ENCODE measurements at regions not wholly inside any gene's neighbourhood (a gene's known extent, or its start where the extent isn't known, plus 50 kb on each side); places are given as distances from the start of the nearest gene placed in this dataset.
A peak's percentile ranks its signal among the peaks of the same experiment; 100 is the strongest.

DNA sequence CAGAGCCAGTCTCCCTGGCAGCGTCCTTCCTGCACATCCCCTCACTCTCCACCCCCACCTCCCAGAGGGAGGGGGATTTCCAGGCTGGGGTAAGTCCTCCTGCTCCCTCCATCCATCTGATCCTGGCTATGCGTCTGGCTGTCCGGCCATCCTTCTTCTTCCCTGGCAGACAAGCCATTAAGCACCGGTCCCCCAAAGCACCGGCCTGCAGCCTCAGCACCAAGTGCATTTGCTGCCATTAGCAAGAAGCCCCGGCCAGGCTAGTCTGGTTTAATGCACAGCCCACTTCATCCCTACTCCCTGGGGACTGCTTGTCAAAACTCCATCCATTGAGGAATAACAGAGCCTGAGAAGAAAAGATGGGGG is 208.7 kb upstream of the IER5L start:
- Histone ChIP-seq H3K27me3 (no peaks in the 10 kb centered on the region), H3K36me3 (no peaks in the 10 kb centered on the region), H3K4me1 (peaks cover 8 to 17% of the 10 kb centered on the region in 2 donors), H3K27ac (no peak overlapping the region), H3K9me3 (no peaks in the 10 kb centered on the region), H3K4me3 (no peak overlapping the region)
- no peak for ATAC-seq
- in situ Hi-C loops (cut with MboI; ENCODE audit: low sequenced_read_pairs in 4 of 4) (no loop called here), intact Hi-C loops (cut with DNase I; ENCODE audit: low total_unique reads) (loop anchor here (10.0 kb wide), 1 partner anchor 108 kb away; no protein-coding TSS in a partner anchor)
- TF ChIP-seq, protein P1, sequence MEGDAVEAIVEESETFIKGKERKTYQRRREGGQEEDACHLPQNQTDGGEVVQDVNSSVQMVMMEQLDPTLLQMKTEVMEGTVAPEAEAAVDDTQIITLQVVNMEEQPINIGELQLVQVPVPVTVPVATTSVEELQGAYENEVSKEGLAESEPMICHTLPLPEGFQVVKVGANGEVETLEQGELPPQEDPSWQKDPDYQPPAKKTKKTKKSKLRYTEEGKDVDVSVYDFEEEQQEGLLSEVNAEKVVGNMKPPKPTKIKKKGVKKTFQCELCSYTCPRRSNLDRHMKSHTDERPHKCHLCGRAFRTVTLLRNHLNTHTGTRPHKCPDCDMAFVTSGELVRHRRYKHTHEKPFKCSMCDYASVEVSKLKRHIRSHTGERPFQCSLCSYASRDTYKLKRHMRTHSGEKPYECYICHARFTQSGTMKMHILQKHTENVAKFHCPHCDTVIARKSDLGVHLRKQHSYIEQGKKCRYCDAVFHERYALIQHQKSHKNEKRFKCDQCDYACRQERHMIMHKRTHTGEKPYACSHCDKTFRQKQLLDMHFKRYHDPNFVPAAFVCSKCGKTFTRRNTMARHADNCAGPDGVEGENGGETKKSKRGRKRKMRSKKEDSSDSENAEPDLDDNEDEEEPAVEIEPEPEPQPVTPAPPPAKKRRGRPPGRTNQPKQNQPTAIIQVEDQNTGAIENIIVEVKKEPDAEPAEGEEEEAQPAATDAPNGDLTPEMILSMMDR (IDR thresholded peaks at IDR 0.05 in 4 of 5, conservative IDR thresholded peaks at IDR 0.05 in 1 of 5): no peak
- no peak for TF ChIP-seq POLR2A (IDR thresholded peaks at IDR 0.05)
- DNase-seq: no peak

DNA sequence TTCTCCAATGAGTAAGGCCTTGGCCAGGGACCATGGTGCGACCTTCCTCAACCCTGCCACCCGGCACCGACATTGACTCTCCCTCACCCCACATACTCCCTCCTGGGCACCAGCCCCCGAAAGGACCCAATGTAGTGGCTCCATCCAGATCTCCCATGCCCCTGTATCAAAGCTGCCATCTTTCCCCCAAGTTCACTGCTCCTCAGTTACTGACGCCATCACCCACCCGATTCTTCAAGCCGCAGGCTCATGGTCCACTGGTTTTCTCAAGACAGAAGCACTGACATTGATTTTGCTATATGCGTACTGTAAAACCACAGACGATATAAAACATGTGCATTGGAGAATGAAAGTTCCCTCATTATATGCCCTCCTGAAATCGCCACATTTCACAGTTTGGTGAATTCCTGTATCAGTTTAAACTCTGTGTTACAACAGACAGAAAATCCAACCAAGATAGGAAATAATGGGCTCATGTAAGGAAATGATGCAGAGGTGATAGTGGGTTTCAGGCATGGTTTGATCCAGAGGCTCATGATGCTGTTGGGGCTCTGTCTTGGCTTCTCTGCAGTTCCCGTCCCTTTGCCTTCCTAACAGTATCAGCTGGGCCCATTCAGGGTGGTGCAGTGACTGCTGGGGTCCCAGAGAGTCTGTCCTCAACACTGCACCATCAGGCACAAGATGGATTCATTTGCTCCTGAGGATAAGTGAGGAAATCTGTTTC is 207.3 kb upstream of the IER5L start:
- no peak overlapping the region for H3K27ac ChIP-seq
- in situ Hi-C loops (cut with MboI; ENCODE audit: low sequenced_read_pairs in 4 of 4) (no loop called here), intact Hi-C loops (cut with DNase I; ENCODE audit: low total_unique reads) (loop anchor here (2.0 to 10.0 kb wide), 2 partner anchors 109 to 225 kb away; no protein-coding TSS in a partner anchor)
- no peaks in the 10 kb centered on the region for H3K27me3 ChIP-seq
- no peak overlapping the region for H3K4me3 ChIP-seq
- no peaks in the 10 kb centered on the region for H3K9me3 ChIP-seq
- no peaks in the 10 kb centered on the region for H3K36me3 ChIP-seq
- DNase-seq: no peak
- TF ChIP-seq, protein P1 (IDR thresholded peaks at IDR 0.05 in 4 of 5, conservative IDR thresholded peaks at IDR 0.05 in 1 of 5): no peak
- TF ChIP-seq POLR2A (IDR thresholded peaks at IDR 0.05): no peak
- peaks cover 8 to 17% of the 10 kb centered on the region in 2 donors for H3K4me1 ChIP-seq
- ATAC-seq: no peak

DNA sequence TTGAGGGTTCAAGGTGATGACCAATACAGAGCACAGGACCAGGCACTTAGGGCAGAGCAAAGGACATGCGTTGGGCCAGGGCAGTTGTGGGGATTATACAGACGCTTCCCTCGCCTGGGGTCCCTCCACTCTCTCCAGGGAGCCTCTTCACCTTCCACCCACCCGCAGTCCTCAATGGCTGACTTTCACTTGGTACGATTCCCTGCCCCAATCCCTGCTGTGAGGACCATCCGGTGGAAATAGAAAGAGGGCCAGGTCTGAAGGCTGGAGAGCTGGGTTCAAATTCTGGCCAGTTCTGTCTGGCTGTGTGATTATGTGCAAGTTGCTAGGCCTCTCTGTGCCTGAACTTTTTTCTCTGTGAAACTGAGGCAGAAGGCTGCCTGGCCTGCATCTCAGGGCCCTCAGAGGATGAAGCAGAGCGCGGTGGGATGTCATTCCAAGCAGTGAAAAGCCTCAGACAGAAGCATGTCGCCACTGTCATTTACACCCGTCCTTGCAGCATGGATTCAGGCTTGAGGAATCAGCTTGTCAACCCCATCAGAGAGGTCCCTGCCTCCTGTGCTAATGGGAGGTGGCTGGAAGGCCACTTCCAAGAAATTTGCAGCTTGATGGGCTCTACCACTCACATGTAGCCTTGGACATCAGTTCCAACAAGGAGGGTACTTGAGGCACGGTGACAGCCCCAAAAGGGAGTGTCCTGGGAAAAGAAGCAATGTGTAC is 206.6 kb upstream of the IER5L start:
- peak overlapping the region in 2 of 4 donors; percentile 91 to 94 for H3K27ac ChIP-seq
- TF ChIP-seq POLR2A (IDR thresholded peaks at IDR 0.05): no peak
- TF ChIP-seq, protein P1 (IDR thresholded peaks at IDR 0.05 in 4 of 5, conservative IDR thresholded peaks at IDR 0.05 in 1 of 5): no peak
- H3K9me3 ChIP-seq: no peaks in the 10 kb centered on the region
- peaks cover 8 to 17% of the 10 kb centered on the region in 2 donors for H3K4me1 ChIP-seq
- H3K36me3 ChIP-seq: no peaks in the 10 kb centered on the region
- H3K4me3 ChIP-seq: no peak overlapping the region
- intact Hi-C loops (cut with DNase I; ENCODE audit: low total_unique reads) (loop anchor here (2.0 to 10.0 kb wide), 2 partner anchors 110 to 226 kb away; no protein-coding TSS in a partner anchor), in situ Hi-C loops (cut with MboI; ENCODE audit: low sequenced_read_pairs in 4 of 4) (no loop called here)
- ATAC-seq (no peak), DNase-seq (no peak)
- H3K27me3 ChIP-seq: no peaks in the 10 kb centered on the region

DNA sequence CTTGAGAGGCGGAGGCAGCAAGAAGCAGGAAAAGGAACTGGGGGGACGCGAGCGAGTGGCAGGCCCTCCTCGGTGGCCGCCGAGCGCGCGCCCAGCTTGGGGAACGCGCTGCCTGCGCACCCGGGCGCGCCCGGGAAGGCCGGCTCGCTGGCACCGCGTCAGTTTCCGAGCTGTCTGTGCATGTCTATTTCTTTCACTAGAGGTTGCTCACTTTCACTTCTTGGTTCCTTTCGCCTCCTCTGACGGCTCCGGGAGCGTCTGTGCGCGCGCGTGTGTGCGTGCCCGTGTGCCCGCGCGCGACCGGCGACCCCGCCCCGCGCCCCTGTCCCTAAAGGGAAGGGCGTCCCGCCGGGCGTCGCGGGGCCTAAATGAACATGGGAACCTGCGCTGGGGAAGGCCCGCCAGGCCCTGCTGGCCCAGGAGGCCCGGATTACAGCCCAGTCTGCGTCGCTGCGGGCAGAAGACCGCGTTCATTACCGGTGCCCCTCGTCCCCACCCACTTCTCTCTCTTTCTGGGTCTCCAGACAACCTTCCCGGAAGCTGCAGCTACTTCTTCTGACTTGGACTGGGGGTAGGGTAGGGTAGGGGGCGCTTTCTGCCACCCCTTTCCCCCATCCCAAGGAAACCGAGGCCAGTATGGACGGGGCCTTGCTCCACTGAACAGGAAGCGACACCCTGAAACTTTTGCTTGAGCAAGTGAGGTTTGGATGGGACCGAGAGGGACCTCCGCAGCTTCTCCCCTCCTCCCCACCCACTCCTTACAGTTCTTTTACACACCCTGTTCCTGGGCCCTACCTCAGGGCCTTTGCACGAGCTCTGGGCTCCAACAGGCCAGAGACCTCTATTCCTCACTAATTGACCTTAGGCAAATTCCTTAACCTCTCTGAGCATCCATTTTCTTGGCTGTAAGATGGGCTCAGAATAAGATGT is 205.8 kb upstream of the IER5L start:
- ATAC-seq: peak; percentile 85 to 89
- H3K36me3 ChIP-seq: no peaks in the 10 kb centered on the region
- DNase-seq: peak; percentile 57 to 72

More for the DNA sequence above, 205.8 kb upstream of the IER5L start:
- TF ChIP-seq POLR2A (IDR thresholded peaks at IDR 0.05): peak in 1 of 2 donors; percentile 47
- TF ChIP-seq, protein P1 (IDR thresholded peaks at IDR 0.05 in 4 of 5, conservative IDR thresholded peaks at IDR 0.05 in 1 of 5): peak in 2 of 5 experiments; percentile 5 to 7
- H3K9me3 ChIP-seq: no peaks in the 10 kb centered on the region
- H3K4me3 ChIP-seq: peak overlapping the region; percentile 63 to 98 (median 71)
- H3K27ac ChIP-seq: peak overlapping the region; percentile 83 to 94 (median 88)
- intact Hi-C loops (cut with DNase I; ENCODE audit: low total_unique reads): loop anchor here (1.0 to 10.0 kb wide), 5 partner anchors 25 to 227 kb away; partner anchors contain the start of gene IER5L
- in situ Hi-C loops (cut with MboI; ENCODE audit: low sequenced_read_pairs in 4 of 4): no loop called here
- no peaks in the 10 kb centered on the region for H3K27me3 ChIP-seq
- H3K4me1 ChIP-seq: peaks cover 8 to 17% of the 10 kb centered on the region in 2 donors
